ENCODE measurements at regions not wholly inside any gene's neighbourhood (a gene's known extent, or its start where the extent isn't known, plus 50 kb on each side); places are given as distances from the start of the nearest gene placed in this dataset.

GRCh38 chr3:106380232-106380631, 511.4 kb upstream of the CBLB start:
- TF ChIP-seq CTCF (IDR thresholded peaks at IDR 0.05) = no peak
- TF ChIP-seq POLR2A (IDR thresholded peaks at IDR 0.05) = no peak
